Testis (tissue), 2 donors: ENCODE measurements at regions not wholly inside any gene's neighbourhood (a gene's known extent, or its start where the extent isn't known, plus 50 kb on each side); places are given as distances from the start of the nearest gene placed in this dataset.

Experiments
- POLR2A ChIP-seq: fragments of 450-650 bp; IDR thresholded peaks from one replicate; pipeline ENCODE4 v1.6.1; 2017; ENCODE audit warnings: antibody characterized with exemption, mild to moderate bottlenecking, moderate library complexity
- TF ChIP-seq, protein P1 (sequence below), 3 experiments: fragments of 450-650 bp in 2 of 3; fragments of 200-600 bp in 1 of 3; sonication (generic) in 1 of 3; IDR thresholded peaks; one replicate each; pipeline ENCODE4 v1.5.1; 2016 to 2019; ENCODE audit warnings: antibody characterized with exemption in 3 of 3, mild to moderate bottlenecking in 2 of 3, moderate library complexity in 1 of 3

DNA sequence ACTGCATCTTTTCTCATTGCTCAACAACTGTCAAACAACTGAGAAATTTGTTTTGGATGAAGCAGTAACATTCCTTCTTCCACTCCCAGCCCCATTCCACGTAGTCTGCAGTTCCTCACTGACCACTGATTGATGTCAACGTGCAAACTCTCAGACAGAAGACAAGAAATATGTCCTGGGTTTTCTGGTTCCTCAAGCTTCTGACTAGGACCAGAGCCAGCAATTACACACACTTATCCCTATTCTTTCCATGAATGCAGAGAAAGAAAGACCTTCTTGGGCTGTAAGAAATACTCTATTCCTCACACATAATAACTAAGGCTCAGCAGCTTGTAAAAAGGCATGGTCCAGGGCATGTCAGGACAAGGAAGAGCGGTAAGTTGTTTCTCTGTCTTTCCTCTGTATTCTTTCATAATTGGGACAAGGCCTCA, 790.1 kb upstream of the SLC35B3 start:
- TF ChIP-seq POLR2A = no peak
- TF ChIP-seq, protein P1, sequence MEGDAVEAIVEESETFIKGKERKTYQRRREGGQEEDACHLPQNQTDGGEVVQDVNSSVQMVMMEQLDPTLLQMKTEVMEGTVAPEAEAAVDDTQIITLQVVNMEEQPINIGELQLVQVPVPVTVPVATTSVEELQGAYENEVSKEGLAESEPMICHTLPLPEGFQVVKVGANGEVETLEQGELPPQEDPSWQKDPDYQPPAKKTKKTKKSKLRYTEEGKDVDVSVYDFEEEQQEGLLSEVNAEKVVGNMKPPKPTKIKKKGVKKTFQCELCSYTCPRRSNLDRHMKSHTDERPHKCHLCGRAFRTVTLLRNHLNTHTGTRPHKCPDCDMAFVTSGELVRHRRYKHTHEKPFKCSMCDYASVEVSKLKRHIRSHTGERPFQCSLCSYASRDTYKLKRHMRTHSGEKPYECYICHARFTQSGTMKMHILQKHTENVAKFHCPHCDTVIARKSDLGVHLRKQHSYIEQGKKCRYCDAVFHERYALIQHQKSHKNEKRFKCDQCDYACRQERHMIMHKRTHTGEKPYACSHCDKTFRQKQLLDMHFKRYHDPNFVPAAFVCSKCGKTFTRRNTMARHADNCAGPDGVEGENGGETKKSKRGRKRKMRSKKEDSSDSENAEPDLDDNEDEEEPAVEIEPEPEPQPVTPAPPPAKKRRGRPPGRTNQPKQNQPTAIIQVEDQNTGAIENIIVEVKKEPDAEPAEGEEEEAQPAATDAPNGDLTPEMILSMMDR (IDR thresholded peaks at IDR 0.05) = no peak
